Subcutaneous abdominal adipose tissue (tissue), 5 donors: ENCODE measurements at regions not wholly inside any gene's neighbourhood (a gene's known extent, or its start where the extent isn't known, plus 50 kb on each side); places are given as distances from the start of the nearest gene placed in this dataset.

Experiments used
- H3K27ac ChIP-seq: one replicate; pipeline ENCODE4 v1.7.0; 2013; ENCODE audit warnings: low read depth, mild to moderate bottlenecking, inconsistent platforms, low read length, moderate library complexity
- H3K27me3 ChIP-seq, 5 donors: one replicate each; pipeline ENCODE4 v1.7.0; 2013; ENCODE audit warnings: low read length in 5 of 5, inconsistent platforms in 1 of 5; ENCODE audit not compliant: control insufficient read depth in 5 of 5, insufficient read depth in 4 of 5
- H3K36me3 ChIP-seq, 5 donors: one replicate each; pipeline ENCODE4 v1.7.0; 2013; ENCODE audit warnings: low read length in 5 of 5; ENCODE audit not compliant: control insufficient read depth in 5 of 5, insufficient read depth in 5 of 5
- H3K4me1 ChIP-seq, 5 donors: one replicate each; pipeline ENCODE4 v1.7.0; 2013; ENCODE audit warnings: low read length in 5 of 5, mild to moderate bottlenecking in 3 of 5, moderate library complexity in 1 of 5; ENCODE audit not compliant: control insufficient read depth in 5 of 5, insufficient read depth in 5 of 5
- H3K4me3 ChIP-seq, 5 donors: one replicate each; pipeline ENCODE4 v1.7.0; 2013; ENCODE audit warnings: low read length in 5 of 5, low read depth in 1 of 5
- H3K9ac ChIP-seq, 5 donors: one replicate each; pipeline ENCODE4 v1.7.0; 2013; ENCODE audit warnings: low read length in 5 of 5, mild to moderate bottlenecking in 4 of 5, moderate library complexity in 3 of 5
- H3K9me3 ChIP-seq, 5 donors: one replicate each; pipeline ENCODE4 v1.7.0; 2013; ENCODE audit warnings: low read length in 5 of 5; ENCODE audit not compliant: control insufficient read depth in 5 of 5
- donor health status: healthy.
- donor health status: healthy.
- donor health status: healthy.
- donor health status: healthy.
- donor health status: healthy.

DNA sequence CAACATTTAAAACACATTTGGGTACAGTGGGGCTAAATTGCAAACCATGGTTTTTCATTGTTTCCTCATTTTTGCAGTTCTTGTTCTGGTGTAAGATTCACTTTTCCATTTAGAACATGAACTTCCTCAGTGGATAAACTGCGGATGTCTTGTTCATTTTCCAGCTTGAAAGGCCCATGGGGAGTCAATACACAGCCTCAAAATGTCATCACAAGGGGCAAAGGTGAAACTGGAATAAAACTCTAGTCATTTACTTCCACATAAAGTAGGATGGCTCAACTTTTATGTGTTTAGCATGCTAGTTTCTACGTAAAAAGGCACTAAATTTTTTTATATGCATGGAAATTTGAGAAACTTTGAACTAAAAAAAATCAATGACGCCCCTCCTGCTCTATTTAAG lies 718.8 kb downstream of the TLR4 start:
- no peak overlapping the region for H3K4me3 ChIP-seq
- no peak overlapping the region for H3K27ac ChIP-seq
- no peaks in the 10 kb centered on the region for H3K4me1 ChIP-seq
- H3K9me3 ChIP-seq: no peaks in the 10 kb centered on the region
- peaks cover 0 to 3% (median 0%) of the 10 kb centered on the region in 5 donors for H3K27me3 ChIP-seq
- no peak overlapping the region for H3K9ac ChIP-seq
- H3K36me3 ChIP-seq: no peaks in the 10 kb centered on the region

DNA sequence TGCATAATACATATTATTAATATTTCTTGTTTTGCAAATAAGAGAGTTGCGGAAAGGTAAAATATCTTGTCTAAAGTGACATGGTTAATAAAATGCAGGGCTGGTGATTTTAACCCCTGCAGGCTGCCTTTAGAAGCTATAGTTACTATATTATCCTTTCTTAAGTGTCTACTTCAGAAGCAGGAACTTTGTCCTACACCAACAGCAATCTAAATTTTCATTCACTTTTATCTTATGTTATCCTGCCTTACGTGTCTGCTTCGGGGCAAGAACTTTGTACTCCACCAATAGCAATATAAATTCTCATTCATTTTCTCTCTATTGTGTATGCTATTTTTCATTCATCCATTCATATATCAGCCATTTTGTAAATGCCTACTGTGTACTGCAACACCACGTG lies 719.5 kb downstream of the TLR4 start:
- no peaks in the 10 kb centered on the region for H3K4me1 ChIP-seq
- H3K9me3 ChIP-seq: no peaks in the 10 kb centered on the region
- no peak overlapping the region for H3K9ac ChIP-seq
- no peak overlapping the region for H3K4me3 ChIP-seq
- no peaks in the 10 kb centered on the region for H3K36me3 ChIP-seq
- H3K27me3 ChIP-seq: peaks cover 0 to 3% (median 0%) of the 10 kb centered on the region in 5 donors
- H3K27ac ChIP-seq: no peak overlapping the region

DNA sequence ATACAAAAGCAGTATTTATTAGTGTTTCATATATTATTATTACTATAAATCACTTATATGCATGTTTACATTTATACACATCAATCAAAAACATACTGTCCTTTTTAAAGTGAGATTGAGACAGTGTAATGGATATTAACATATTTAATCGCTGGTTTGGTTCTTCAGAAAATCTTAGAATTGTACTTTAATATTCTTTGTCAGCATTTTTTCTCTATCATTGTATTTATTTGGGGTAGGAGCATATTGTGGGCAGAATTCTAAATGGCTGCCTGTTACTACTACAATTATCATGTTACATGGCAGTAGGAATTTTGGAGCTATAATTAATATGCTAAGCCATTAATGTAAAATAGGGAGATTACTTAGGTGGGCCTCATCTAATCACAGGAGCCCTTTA lies 722.6 kb downstream of the TLR4 start:
- Histone ChIP-seq H3K36me3 (no peaks in the 10 kb centered on the region), H3K9me3 (no peaks in the 10 kb centered on the region), H3K4me1 (no peaks in the 10 kb centered on the region), H3K27me3 (peaks cover 0 to 3% (median 0%) of the 10 kb centered on the region in 5 donors), H3K27ac (no peak overlapping the region), H3K4me3 (no peak overlapping the region), H3K9ac (no peak overlapping the region)

DNA sequence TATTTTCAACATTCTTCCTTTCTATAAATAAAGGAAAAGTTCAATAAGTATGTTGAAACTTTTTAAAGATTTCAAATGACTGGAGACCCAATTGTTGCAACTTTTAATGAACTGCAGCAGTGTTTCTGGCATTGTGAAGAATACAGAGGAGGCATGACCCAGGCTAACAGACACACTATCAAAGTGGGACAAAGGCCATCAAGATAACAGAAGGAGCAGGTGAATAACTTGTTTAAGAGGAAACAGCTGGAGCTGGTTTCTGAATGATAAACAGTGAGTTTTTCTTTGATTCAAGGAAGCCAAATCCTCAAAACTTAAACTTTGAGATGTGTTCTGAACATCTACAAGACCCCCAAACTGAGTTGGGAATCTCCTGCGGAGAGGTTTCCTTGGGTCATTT lies 734.6 kb downstream of the TLR4 start:
- Histone ChIP-seq H3K4me1 (no peaks in the 10 kb centered on the region), H3K9me3 (no peaks in the 10 kb centered on the region), H3K4me3 (no peak overlapping the region), H3K27me3 (no peaks in the 10 kb centered on the region), H3K36me3 (no peaks in the 10 kb centered on the region), H3K27ac (no peak overlapping the region), H3K9ac (no peak overlapping the region)

DNA sequence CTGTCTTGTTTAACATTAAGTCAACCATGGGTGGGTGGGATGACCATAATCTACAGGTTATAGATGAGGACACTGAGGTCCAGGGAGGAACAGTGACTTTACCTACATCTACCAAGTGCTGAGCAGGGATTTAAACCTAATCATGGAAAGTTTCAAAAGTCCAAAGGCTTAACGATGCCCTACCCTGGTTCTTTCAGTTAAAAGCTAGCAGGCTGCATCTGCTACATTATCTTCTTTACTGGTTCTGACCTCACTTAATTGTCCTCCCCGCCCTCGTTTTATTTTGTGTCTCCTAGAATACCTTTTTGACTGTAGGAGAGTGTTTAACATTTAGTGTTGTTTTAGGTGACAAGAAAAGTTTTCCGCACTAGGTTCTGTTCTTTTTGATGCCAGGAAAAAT lies 735.2 kb downstream of the TLR4 start:
- H3K27ac ChIP-seq: no peak overlapping the region
- no peaks in the 10 kb centered on the region for H3K27me3 ChIP-seq
- no peaks in the 10 kb centered on the region for H3K36me3 ChIP-seq
- no peaks in the 10 kb centered on the region for H3K4me1 ChIP-seq
- no peaks in the 10 kb centered on the region for H3K9me3 ChIP-seq
- no peak overlapping the region for H3K9ac ChIP-seq
- no peak overlapping the region for H3K4me3 ChIP-seq

DNA sequence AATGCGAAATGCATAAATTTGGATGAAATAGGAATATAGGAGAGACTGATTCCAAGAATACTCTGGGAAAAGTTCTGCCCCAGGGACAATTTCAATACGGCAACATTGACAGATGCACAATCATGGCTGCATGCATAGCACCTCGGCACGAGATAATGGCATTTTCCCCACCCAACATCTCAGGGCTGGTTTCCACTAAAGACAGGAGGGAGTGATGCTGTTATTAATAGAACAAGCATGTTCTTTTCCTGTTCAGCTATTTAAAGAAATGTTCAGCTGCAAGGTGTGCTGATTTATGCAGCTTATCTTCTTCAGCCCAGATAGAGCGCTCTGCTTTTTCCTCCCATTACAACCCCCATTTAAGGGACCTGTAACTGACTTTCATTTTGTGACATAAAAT lies 740.2 kb downstream of the TLR4 start:
- H3K27ac ChIP-seq: no peak overlapping the region

DNA sequence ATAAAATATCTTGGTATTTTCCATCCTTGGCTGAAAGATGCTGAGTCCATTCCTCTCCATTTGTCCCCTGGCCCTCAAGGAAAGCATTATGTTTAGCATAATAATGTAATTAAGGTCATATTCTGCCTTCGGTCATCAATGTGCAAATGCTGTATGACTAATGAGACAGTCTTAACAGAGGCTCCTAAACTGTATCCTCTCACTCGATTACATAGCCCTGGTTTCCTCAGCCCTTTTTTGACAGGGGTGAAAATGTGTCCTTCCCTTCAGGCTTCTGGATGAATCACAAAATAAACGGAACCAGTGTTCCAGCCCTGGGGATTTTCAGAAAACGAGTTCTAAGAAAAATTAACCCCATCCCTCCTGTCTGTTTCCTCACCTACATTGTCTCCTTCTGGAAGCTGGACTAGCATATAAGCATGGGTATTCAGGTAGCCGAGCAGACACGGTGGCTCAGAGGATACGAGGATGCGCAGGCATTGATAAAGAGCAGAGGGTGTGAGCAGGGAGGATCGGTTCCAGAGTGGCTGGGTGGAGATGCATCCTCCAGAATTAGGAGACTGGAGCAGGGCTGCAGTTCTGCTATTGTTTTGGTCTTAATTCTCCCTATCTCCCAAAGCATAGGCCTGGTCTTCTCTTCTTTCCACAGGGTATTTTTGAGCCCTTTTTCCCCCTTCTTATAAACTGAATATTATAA lies 742.9 kb downstream of the TLR4 start:
- H3K27ac ChIP-seq: no peak overlapping the region
- no peak overlapping the region for H3K4me3 ChIP-seq
- no peaks in the 10 kb centered on the region for H3K4me1 ChIP-seq
- H3K36me3 ChIP-seq: no peaks in the 10 kb centered on the region
- H3K27me3 ChIP-seq: no peaks in the 10 kb centered on the region
- H3K9ac ChIP-seq: no peak overlapping the region
- no peaks in the 10 kb centered on the region for H3K9me3 ChIP-seq

More for the DNA sequence above, 740.2 kb downstream of the TLR4 start:
- Histone ChIP-seq H3K9ac (no peak overlapping the region), H3K9me3 (no peaks in the 10 kb centered on the region), H3K4me1 (no peaks in the 10 kb centered on the region), H3K27me3 (no peaks in the 10 kb centered on the region), H3K36me3 (no peaks in the 10 kb centered on the region), H3K4me3 (no peak overlapping the region)

DNA sequence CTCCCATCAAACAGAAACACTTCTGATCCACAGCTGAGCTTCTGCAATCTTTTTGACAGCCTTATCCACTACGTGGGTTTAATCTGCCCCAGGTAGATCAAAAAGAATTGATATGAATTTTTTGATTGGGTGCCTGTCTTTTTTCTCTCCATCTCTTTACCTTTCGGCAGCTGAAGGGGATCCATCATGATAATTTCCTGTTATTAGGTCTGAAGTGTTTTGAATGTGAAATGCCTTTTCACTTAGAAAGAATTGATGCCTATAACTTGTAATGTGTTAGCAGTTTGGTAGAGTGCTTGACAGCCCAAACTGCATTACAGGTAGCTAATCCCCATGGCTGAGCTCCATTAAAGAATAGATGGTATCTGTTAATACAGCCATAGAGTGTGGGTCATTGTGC lies 745.4 kb downstream of the TLR4 start:
- Histone ChIP-seq H3K36me3 (no peaks in the 10 kb centered on the region), H3K9me3 (no peaks in the 10 kb centered on the region), H3K4me3 (no peak overlapping the region), H3K9ac (no peak overlapping the region), H3K4me1 (no peaks in the 10 kb centered on the region), H3K27ac (no peak overlapping the region), H3K27me3 (no peaks in the 10 kb centered on the region)

DNA sequence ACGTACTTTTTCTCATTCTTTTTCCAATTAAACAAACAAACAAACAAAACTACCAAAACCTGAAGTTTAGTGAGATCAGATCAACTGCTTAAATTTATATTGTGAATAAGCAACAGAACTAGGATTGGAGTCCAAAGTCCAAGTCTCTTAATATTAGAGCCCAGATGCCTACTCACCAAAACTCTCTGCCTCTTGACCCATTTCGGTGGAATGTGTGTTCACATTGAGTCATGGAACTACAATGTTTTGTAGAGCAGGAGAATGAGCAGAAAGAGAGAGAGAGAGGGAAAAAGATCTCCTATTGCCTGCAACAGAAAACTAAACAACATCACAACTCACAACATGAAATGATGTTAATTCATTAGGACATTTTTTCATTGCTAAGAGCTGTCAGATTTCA lies 751.1 kb downstream of the TLR4 start:
- Histone ChIP-seq H3K9ac (no peak overlapping the region), H3K36me3 (no peaks in the 10 kb centered on the region), H3K27me3 (no peaks in the 10 kb centered on the region), H3K27ac (no peak overlapping the region), H3K9me3 (no peaks in the 10 kb centered on the region), H3K4me1 (no peaks in the 10 kb centered on the region), H3K4me3 (no peak overlapping the region)

DNA sequence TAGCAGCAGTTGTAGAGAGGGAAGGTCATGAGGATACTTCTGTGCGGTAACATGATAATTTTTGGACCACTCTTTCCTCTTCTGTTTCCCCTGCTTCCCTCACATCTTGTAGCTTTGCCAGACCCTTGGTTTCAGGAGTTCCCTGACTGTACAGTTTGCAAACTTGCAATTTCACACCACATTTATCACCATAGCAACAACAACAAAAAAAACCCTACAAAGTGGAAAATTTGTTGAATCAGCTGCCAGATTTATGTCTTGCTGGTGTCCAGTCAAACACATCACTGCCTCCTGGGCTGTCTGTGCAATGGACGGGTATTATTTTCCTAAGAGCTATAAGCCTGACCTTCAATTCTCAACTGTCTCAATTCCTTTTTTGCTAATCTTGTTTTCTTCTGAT lies 751.6 kb downstream of the TLR4 start:
- Histone ChIP-seq H3K4me1 (no peaks in the 10 kb centered on the region), H3K36me3 (no peaks in the 10 kb centered on the region), H3K9me3 (no peaks in the 10 kb centered on the region), H3K4me3 (no peak overlapping the region), H3K27ac (no peak overlapping the region), H3K27me3 (no peaks in the 10 kb centered on the region), H3K9ac (no peak overlapping the region)
